Endothelial cell (in vitro differentiated cells): ENCODE measurements at regions not wholly inside any gene's neighbourhood (a gene's known extent, or its start where the extent isn't known, plus 50 kb on each side); places are given as distances from the start of the nearest gene placed in this dataset.
"Not testable (repeated sequence)": the region's sequence is repeated elsewhere in the genome, so short reads cannot be mapped to it uniquely, and the experiment has no call there.

Experiments
- DNase-seq: peaks from one replicate; pipeline ENCODE4 v3.0.0; 2021; ENCODE audit warnings: low spot score
- H3K27ac Mint-ChIP-seq: one replicate; pipeline ENCODE4 v1.8.0; 2021; ENCODE audit warnings: mixed read lengths, inconsistent platforms; ENCODE audit not compliant: unreplicated experiment
- H3K27me3 Mint-ChIP-seq: one replicate; pipeline ENCODE4 v1.8.0; 2021; ENCODE audit warnings: mild to moderate bottlenecking, moderate library complexity, mixed read lengths, inconsistent platforms; ENCODE audit not compliant: unreplicated experiment
- H3K36me3 Mint-ChIP-seq: one replicate; pipeline ENCODE4 v1.8.0; 2021; ENCODE audit warnings: mild to moderate bottlenecking, low read depth, mixed read lengths, inconsistent platforms; ENCODE audit not compliant: unreplicated experiment
- H3K4me1 Mint-ChIP-seq: one replicate; pipeline ENCODE4 v1.8.0; 2021; ENCODE audit warnings: mild to moderate bottlenecking, mixed read lengths, inconsistent platforms; ENCODE audit not compliant: unreplicated experiment
- H3K4me3 Mint-ChIP-seq: one replicate; pipeline ENCODE4 v1.8.0; 2021; ENCODE audit warnings: mild to moderate bottlenecking, mixed read lengths, inconsistent platforms; ENCODE audit not compliant: unreplicated experiment
- H3K9me3 Mint-ChIP-seq: one replicate; pipeline ENCODE4 v1.8.0; 2021; ENCODE audit warnings: mixed read lengths, inconsistent platforms; ENCODE audit not compliant: unreplicated experiment
- CTCF ChIP-seq: fragments of 200-600 bp; sonication (generic); IDR thresholded peaks from one replicate; pipeline ENCODE4 v1.5.0; 2021; ENCODE audit warnings: antibody characterized with exemption; ENCODE audit not compliant: unreplicated experiment

- DNase-seq, result no peak
- Mint-ChIP-seq H3K27ac (no peak overlapping the region), H3K4me1 (no peaks in the 10 kb centered on the region), H3K4me3 (no peak overlapping the region), H3K9me3 (no peaks in the 10 kb centered on the region), H3K36me3 (no peaks in the 10 kb centered on the region), H3K27me3 (peaks cover 9% of the 10 kb centered on the region)
- TF ChIP-seq CTCF, result no peak
Observed at GRCh38 chr18:56423626-56424025, 214.8 kb downstream of the TXNL1 start.

GRCh38 chr18:56421647-56422046 is 216.7 kb downstream of the TXNL1 start:
- Mint-ChIP-seq H3K9me3 (peaks cover 4% of the 10 kb centered on the region), H3K4me3 (no peak overlapping the region), H3K36me3 (peaks cover 2% of the 10 kb centered on the region), H3K4me1 (no peaks in the 10 kb centered on the region), H3K27ac (no peak overlapping the region), H3K27me3 (peaks cover 12% of the 10 kb centered on the region)
- DNase-seq, result no peak
- no peak for TF ChIP-seq CTCF

GRCh38 chr18:56420868-56421267 is 217.5 kb downstream of the TXNL1 start:
- H3K27ac Mint-ChIP-seq, H3K4me1 Mint-ChIP-seq, H3K9me3 Mint-ChIP-seq, H3K4me3 Mint-ChIP-seq, H3K36me3 Mint-ChIP-seq, DNase-seq: not testable (repeated sequence)
- peaks cover 12% of the 10 kb centered on the region for H3K27me3 Mint-ChIP-seq

- Mint-ChIP-seq H3K4me3 (no peak overlapping the region), H3K27ac (no peak overlapping the region), H3K9me3 (peaks cover 15% of the 10 kb centered on the region), H3K36me3 (peaks cover 18% of the 10 kb centered on the region), H3K27me3 (peaks cover 18% of the 10 kb centered on the region), H3K4me1 (no peaks in the 10 kb centered on the region)
- no peak for TF ChIP-seq CTCF
- DNase-seq, result no peak
Observed at GRCh38 chr18:56414357-56414756, 224.0 kb downstream of the TXNL1 start.

GRCh38 chr18:56413862-56414261 is 224.5 kb downstream of the TXNL1 start:
- no peak overlapping the region for H3K4me3 Mint-ChIP-seq
- DNase-seq, result no peak
- H3K9me3 Mint-ChIP-seq, result peaks cover 15% of the 10 kb centered on the region
- no peak overlapping the region for H3K27ac Mint-ChIP-seq
- peaks cover 16% of the 10 kb centered on the region for H3K27me3 Mint-ChIP-seq
- no peaks in the 10 kb centered on the region for H3K4me1 Mint-ChIP-seq
- H3K36me3 Mint-ChIP-seq, result peaks cover 18% of the 10 kb centered on the region
- TF ChIP-seq CTCF, result no peak

- H3K36me3 Mint-ChIP-seq, result peaks cover 18% of the 10 kb centered on the region
- no peak for TF ChIP-seq CTCF
- peaks cover 15% of the 10 kb centered on the region for H3K9me3 Mint-ChIP-seq
Observed at GRCh38 chr18:56412951-56413350, 225.4 kb downstream of the TXNL1 start.

More at GRCh38 chr18:56412951-56413350, 225.4 kb downstream of the TXNL1 start:
- H3K27me3 Mint-ChIP-seq, result peaks cover 13% of the 10 kb centered on the region
- H3K27ac Mint-ChIP-seq, result no peak overlapping the region
- H3K4me1 Mint-ChIP-seq, result no peaks in the 10 kb centered on the region
- DNase-seq, result no peak
- no peak overlapping the region for H3K4me3 Mint-ChIP-seq
